Uterus (tissue), 2 donors: ENCODE measurements at regions not wholly inside any gene's neighbourhood (a gene's known extent, or its start where the extent isn't known, plus 50 kb on each side); places are given as distances from the start of the nearest gene placed in this dataset.

Experiments used
- CTCF ChIP-seq, 4 experiments: fragments of 200-600 bp in 2 of 4; fragments of 450-650 bp in 2 of 4; sonication (generic) in 2 of 4; IDR thresholded peaks; one replicate each; pipeline ENCODE4 v1.5.1; 2016 to 2019; ENCODE audit warnings: antibody characterized with exemption in 4 of 4, mild to moderate bottlenecking in 2 of 4, moderate library complexity in 1 of 4
- POLR2A ChIP-seq, 2 donors: fragments of 450-650 bp; IDR thresholded peaks; one replicate each; pipeline ENCODE4 v1.6.1; 2016; ENCODE audit warnings: antibody characterized with exemption in 2 of 2, mild to moderate bottlenecking in 1 of 2, moderate library complexity in 1 of 2

- TF ChIP-seq POLR2A (IDR thresholded peaks at IDR 0.05): no peak
- no peak for TF ChIP-seq CTCF (IDR thresholded peaks at IDR 0.05)
These were observed 57.5 kb upstream of the RXRA start for GRCh38 chr9:134268747-134269146.
